SK-N-SH treated with all-trans-retinoic acid at 6 μM for 48 hours (cell line): ENCODE measurements at regions not wholly inside any gene's neighbourhood (a gene's known extent, or its start where the extent isn't known, plus 50 kb on each side); places are given as distances from the start of the nearest gene placed in this dataset.

Experiments used
- ATAC-seq: fragments of 200-7000 bp; cut with Tn5 transposase; 3 replicates; pipeline ENCODE4 v1.9.1; 2020; ENCODE audit warnings: mild to moderate bottlenecking, moderate library complexity
- ARNTL ChIP-seq: fragments of 450-650 bp; formaldehyde crosslinking; IDR thresholded peaks from 2 replicates; pipeline ENCODE4 v1.5.0; 2020; ENCODE audit warnings: low read depth, mild to moderate bottlenecking, moderate library complexity, borderline replicate concordance
- BACH2 ChIP-seq: fragments of 250-450 bp; sonication (Bioruptor Pico); IDR thresholded peaks from 2 replicates; pipeline ENCODE4 v1.9.0; 2021; ENCODE audit warnings: mild to moderate bottlenecking, borderline replicate concordance
- CREB5 ChIP-seq: fragments of 250-450 bp; sonication (Bioruptor Pico); IDR thresholded peaks from 2 replicates; pipeline ENCODE4 v1.5.1; 2020; ENCODE audit warnings: low read depth, mild to moderate bottlenecking, moderate library complexity
- CSRNP3 ChIP-seq: fragments of 250-450 bp; sonication (Bioruptor Pico); IDR thresholded peaks from 2 replicates; pipeline ENCODE4 v1.5.1; 2021; ENCODE audit warnings: mild to moderate bottlenecking, moderate library complexity
- GLIS3 ChIP-seq: fragments of 250-450 bp; sonication (Bioruptor Pico); IDR thresholded peaks from 2 replicates; pipeline ENCODE4 v1.5.0; 2020; ENCODE audit warnings: mild to moderate bottlenecking, moderate library complexity
- ISL1 ChIP-seq: fragments of 250-450 bp; sonication (Bioruptor Pico); IDR thresholded peaks from 2 replicates; pipeline ENCODE4 v2.1.2; 2022; ENCODE audit warnings: mild to moderate bottlenecking, moderate library complexity
- OSR1 ChIP-seq: fragments of 250-450 bp; sonication (Bioruptor Pico); IDR thresholded peaks from 2 replicates; pipeline ENCODE4 v1.8.0; 2022; ENCODE audit warnings: moderate library complexity, mild to moderate bottlenecking, inconsistent platforms
- POU6F1 ChIP-seq: fragments of 250-450 bp; sonication (Bioruptor Pico); IDR thresholded peaks from 2 replicates; pipeline ENCODE4 v1.8.0; 2021; ENCODE audit warnings: low read depth, mild to moderate bottlenecking, moderate library complexity, borderline replicate concordance
- PPARA ChIP-seq: fragments of 250-450 bp; sonication (Bioruptor Pico); IDR thresholded peaks from 2 replicates; pipeline ENCODE4 v1.5.0; 2020; ENCODE audit warnings: mild to moderate bottlenecking, borderline replicate concordance
- RARB ChIP-seq: fragments of 250-450 bp; sonication (Bioruptor Pico); IDR thresholded peaks from 2 replicates; pipeline ENCODE4 v1.8.0; 2021; ENCODE audit warnings: mild to moderate bottlenecking, moderate library complexity
- SNAI2 ChIP-seq: fragments of 250-450 bp; sonication (Bioruptor Pico); IDR thresholded peaks from 2 replicates; pipeline ENCODE4 v1.5.0; 2020; ENCODE audit warnings: mild to moderate bottlenecking, moderate library complexity
- TCF4 ChIP-seq: fragments of 250-450 bp; sonication (Bioruptor Pico); IDR thresholded peaks from 2 replicates; pipeline ENCODE4 v1.8.0; 2021; ENCODE audit warnings: mild to moderate bottlenecking, moderate library complexity, borderline replicate concordance
- TOX ChIP-seq: fragments of 250-450 bp; sonication (Bioruptor Pico); IDR thresholded peaks from 2 replicates; pipeline ENCODE4 v1.8.0; 2021; ENCODE audit warnings: mild to moderate bottlenecking, moderate library complexity, borderline replicate concordance
- TSHZ2 ChIP-seq: fragments of 250-450 bp; sonication (Bioruptor Pico); IDR thresholded peaks from 2 replicates; pipeline ENCODE4 v1.5.0; 2020; ENCODE audit warnings: mild to moderate bottlenecking, moderate library complexity
- ZC3H10 ChIP-seq: fragments of 250-450 bp; sonication (Bioruptor Pico); IDR thresholded peaks from 2 replicates; pipeline ENCODE4 v1.5.1; 2021; ENCODE audit warnings: mild to moderate bottlenecking, moderate library complexity
- ZFP30 ChIP-seq: fragments of 450-650 bp; formaldehyde crosslinking; IDR thresholded peaks from 2 replicates; pipeline ENCODE4 v1.5.0; 2022; ENCODE audit warnings: mild to moderate bottlenecking, moderate library complexity
- ZNF565 ChIP-seq: fragments of 450-650 bp; formaldehyde crosslinking; conservative IDR thresholded peaks from 2 replicates; pipeline ENCODE4 v1.5.0; 2020; ENCODE audit warnings: low read depth, mild to moderate bottlenecking, moderate library complexity
- ZNF70 ChIP-seq: fragments of 450-650 bp; formaldehyde crosslinking; IDR thresholded peaks from 2 replicates; pipeline ENCODE4 v1.5.0; 2020; ENCODE audit warnings: mild to moderate bottlenecking, moderate library complexity
- ZNF8 ChIP-seq: fragments of 450-650 bp; formaldehyde crosslinking; IDR thresholded peaks from 2 replicates; pipeline ENCODE4 v1.5.0; 2020; ENCODE audit warnings: mild to moderate bottlenecking, moderate library complexity

- TF ChIP-seq PPARA, result no peak
- no peak for TF ChIP-seq TCF4 (CRISPR knock-in tag)
- TF ChIP-seq ZC3H10, result no peak
- TF ChIP-seq ARNTL (CRISPR knock-in tag), result no peak
- TF ChIP-seq TSHZ2 (CRISPR knock-in tag), result no peak
- no peak for TF ChIP-seq GLIS3
- TF ChIP-seq OSR1 (CRISPR knock-in tag), result no peak
- TF ChIP-seq ISL1 (CRISPR knock-in tag), result no peak
- TF ChIP-seq ZNF8, result no peak
Observed at GRCh38 chr21:38622081-38622826, 124.0 kb upstream of the ERG start (continued).

GRCh38 chr21:38622827-38623209, 124.5 kb upstream of the ERG start:
- TF ChIP-seq ZNF8 (no peak), ISL1 (CRISPR knock-in tag) (no peak), CREB5 (CRISPR knock-in tag) (no peak), BACH2 (CRISPR knock-in tag) (no peak), ARNTL (CRISPR knock-in tag) (no peak), CSRNP3 (no peak), RARB (CRISPR knock-in tag) (no peak), POU6F1 (CRISPR knock-in tag) (no peak), ZNF70 (CRISPR knock-in tag) (no peak), SNAI2 (CRISPR knock-in tag) (no peak)
- ATAC-seq, result no peak

- TF ChIP-seq SNAI2 (CRISPR knock-in tag), result no peak
- TF ChIP-seq TOX (CRISPR knock-in tag), result no peak
- TF ChIP-seq ZNF70 (CRISPR knock-in tag), result no peak
- TF ChIP-seq ZNF565 (CRISPR knock-in tag), result no peak
- no peak for TF ChIP-seq ZNF8
- TF ChIP-seq BACH2 (CRISPR knock-in tag), result no peak
- TF ChIP-seq ZFP30 (CRISPR knock-in tag), result no peak
- TF ChIP-seq CSRNP3, result no peak
- no peak for TF ChIP-seq CREB5 (CRISPR knock-in tag)
- TF ChIP-seq, all 23 proteins: peak for 0
- no peak for ATAC-seq
Observed at GRCh38 chr21:38623552-38623951, 125.3 kb upstream of the ERG start.
